ENCODE measurements at regions not wholly inside any gene's neighbourhood (a gene's known extent, or its start where the extent isn't known, plus 50 kb on each side); places are given as distances from the start of the nearest gene placed in this dataset.
A peak's percentile ranks its signal among the peaks of the same experiment; 100 is the strongest.

DNA sequence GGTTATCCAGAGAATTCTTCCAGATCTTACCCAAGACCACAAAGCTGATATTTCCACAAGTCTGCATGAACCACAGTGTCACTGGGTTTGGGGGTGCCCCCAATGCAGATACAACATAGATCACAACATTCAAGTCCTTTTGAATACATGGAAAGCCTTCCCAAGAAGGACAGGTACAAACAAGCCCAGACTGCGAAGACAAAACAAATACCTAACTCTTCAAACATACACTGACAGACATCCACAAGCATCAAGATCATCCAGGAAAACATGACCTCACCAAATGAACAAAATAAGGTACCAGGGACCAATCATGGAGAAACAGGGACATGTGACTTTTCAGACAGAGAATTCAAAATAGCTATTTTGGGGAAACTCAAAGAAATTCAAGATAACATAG, 93.1 kb downstream of the MDH1 start:
- no peaks in the 10 kb centered on the region for H3K36me3 ChIP-seq (ENCODE audit: low read depth, missing control alignments)
- H3K9me3 ChIP-seq = no peaks in the 10 kb centered on the region
- no peak overlapping the region for H3K4me3 ChIP-seq
- no peak overlapping the region for H3K27ac ChIP-seq
- no peak for TF ChIP-seq POLR2A (IDR thresholded peaks at IDR 0.05)
- H3K27me3 ChIP-seq = no peaks in the 10 kb centered on the region
- intact Hi-C loops (cut with DNase I; ENCODE audit: low total_unique reads) = no loop called here
- 89 to 96% methylated on average over 1 of the region's 1 CpG for WGBS, 2 donors
- DNase-seq = no peak
- H3K4me1 ChIP-seq = no peaks in the 10 kb centered on the region

DNA sequence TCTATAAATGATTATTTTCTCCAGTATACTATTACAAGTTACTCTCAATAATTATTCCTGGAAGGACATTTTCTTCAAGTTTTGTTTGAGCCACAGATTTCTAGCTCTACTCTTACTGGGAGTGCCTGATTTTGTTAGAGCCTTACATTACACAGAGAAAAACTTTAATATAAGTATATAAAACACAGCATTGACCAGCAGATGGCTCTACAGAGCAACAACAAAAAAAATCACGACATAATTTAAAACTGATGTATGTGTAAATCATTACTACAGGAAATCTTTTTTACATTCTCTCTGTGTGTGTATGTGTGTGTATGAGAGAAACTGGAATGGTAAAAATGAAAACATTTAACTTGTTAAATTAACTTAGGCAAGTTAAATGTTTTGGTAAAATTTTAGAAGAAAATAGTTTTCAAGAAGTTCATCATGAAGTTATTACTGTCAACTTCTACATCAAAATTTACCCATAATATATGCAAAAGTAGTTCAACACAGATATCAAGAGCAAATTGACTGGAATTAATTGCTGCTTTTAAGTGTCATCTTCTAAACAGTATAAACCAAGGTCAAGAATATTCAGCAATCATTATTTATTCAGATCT, 103.3 kb downstream of the MDH1 start:
- Histone ChIP-seq H3K36me3 (ENCODE audit: low read depth, missing control alignments) (no peaks in the 10 kb centered on the region), H3K9me3 (no peaks in the 10 kb centered on the region), H3K27ac (no peak overlapping the region), H3K4me3 (no peak overlapping the region), H3K4me1 (no peaks in the 10 kb centered on the region), H3K27me3 (no peaks in the 10 kb centered on the region)
- TF ChIP-seq POLR2A (IDR thresholded peaks at IDR 0.05) = no peak
- TF ChIP-seq, protein P1, sequence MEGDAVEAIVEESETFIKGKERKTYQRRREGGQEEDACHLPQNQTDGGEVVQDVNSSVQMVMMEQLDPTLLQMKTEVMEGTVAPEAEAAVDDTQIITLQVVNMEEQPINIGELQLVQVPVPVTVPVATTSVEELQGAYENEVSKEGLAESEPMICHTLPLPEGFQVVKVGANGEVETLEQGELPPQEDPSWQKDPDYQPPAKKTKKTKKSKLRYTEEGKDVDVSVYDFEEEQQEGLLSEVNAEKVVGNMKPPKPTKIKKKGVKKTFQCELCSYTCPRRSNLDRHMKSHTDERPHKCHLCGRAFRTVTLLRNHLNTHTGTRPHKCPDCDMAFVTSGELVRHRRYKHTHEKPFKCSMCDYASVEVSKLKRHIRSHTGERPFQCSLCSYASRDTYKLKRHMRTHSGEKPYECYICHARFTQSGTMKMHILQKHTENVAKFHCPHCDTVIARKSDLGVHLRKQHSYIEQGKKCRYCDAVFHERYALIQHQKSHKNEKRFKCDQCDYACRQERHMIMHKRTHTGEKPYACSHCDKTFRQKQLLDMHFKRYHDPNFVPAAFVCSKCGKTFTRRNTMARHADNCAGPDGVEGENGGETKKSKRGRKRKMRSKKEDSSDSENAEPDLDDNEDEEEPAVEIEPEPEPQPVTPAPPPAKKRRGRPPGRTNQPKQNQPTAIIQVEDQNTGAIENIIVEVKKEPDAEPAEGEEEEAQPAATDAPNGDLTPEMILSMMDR (IDR thresholded peaks at IDR 0.05) = peak in 2 of 3 experiments; percentile 24 to 51
- intact Hi-C loops (cut with DNase I; ENCODE audit: low total_unique reads) = no loop called here
- 5 to 11% methylated on average over 1 of the region's 1 CpG for WGBS, 2 donors
- no peak for DNase-seq

DNA sequence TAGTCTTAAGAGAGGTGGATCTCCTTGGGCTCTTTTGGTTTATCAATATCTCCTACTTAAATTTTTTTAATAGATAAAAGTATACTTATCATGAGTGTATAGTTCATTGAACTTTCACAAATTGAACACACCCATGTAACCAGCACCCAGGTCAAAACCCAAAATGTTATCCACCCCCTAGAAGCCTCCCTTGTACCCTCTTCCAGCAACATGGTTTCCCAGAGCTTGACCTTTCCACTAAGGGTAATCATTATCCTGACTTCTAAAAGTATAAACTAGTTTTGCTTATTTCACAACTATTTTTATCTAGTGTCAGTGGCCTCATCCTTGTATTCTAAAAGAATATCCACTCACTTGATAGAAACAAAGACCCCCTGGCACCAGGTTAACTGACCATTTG, 106.8 kb downstream of the MDH1 start:
- TF ChIP-seq, protein P1 (IDR thresholded peaks at IDR 0.05) = no peak
- no peak for TF ChIP-seq POLR2A (IDR thresholded peaks at IDR 0.05)
- no peak for DNase-seq
- intact Hi-C loops (cut with DNase I; ENCODE audit: low total_unique reads) = no loop called here
- H3K9me3 ChIP-seq = no peaks in the 10 kb centered on the region
- H3K27me3 ChIP-seq = no peaks in the 10 kb centered on the region
- H3K27ac ChIP-seq = no peak overlapping the region
- H3K4me1 ChIP-seq = no peaks in the 10 kb centered on the region
- H3K4me3 ChIP-seq = no peak overlapping the region
- no peaks in the 10 kb centered on the region for H3K36me3 ChIP-seq (ENCODE audit: low read depth, missing control alignments)

DNA sequence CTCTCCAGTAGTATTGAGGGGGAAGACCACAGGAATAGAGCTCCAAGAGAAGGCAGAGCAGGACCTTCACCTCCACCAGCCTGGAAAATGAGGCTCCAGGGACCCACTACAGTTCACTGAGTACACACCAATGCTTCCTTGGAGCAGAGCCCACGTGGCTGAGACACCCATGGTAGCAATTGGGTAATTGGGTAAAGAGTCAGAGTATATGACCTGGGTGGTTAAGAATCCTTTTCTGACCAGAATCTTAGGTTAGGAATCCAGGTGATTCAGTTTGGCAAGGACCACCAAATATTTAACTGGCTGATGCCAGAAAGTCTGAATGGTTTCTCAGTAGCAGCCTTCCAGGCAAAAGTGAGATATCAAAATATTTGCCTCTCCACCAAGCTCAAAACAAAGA, 107.7 kb downstream of the MDH1 start:
- Histone ChIP-seq H3K4me1 (no peaks in the 10 kb centered on the region), H3K27ac (no peak overlapping the region), H3K9me3 (no peaks in the 10 kb centered on the region), H3K27me3 (no peaks in the 10 kb centered on the region), H3K4me3 (no peak overlapping the region), H3K36me3 (ENCODE audit: low read depth, missing control alignments) (no peaks in the 10 kb centered on the region)
- WGBS, 2 donors = 68 to 100% methylated on average over 1 of the region's 1 CpG
- intact Hi-C loops (cut with DNase I; ENCODE audit: low total_unique reads) = no loop called here
- no peak for DNase-seq
- TF ChIP-seq, protein P1 (IDR thresholded peaks at IDR 0.05) = no peak

DNA sequence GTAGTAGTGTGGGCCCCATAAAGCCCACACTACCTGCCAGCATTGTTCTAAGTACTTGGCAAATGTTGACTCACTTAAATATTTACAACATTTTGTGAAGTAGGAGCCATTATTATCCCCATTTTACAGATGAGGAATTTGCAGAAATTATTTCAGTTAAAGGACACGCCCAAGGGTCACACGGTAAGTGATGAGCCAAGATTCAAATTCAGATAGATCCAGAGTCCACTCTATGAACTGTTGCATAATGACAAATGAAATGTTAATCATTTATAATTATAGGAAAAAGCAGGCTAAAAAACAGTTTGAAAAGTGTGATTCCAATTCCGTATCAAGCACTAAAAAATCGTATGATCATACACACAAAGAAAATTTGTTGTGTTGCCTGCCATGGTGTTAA, 108.4 kb downstream of the MDH1 start:
- Histone ChIP-seq H3K4me1 (no peaks in the 10 kb centered on the region), H3K27me3 (no peaks in the 10 kb centered on the region), H3K4me3 (no peak overlapping the region), H3K27ac (no peak overlapping the region), H3K36me3 (ENCODE audit: low read depth, missing control alignments) (no peaks in the 10 kb centered on the region), H3K9me3 (no peaks in the 10 kb centered on the region)
- WGBS, 2 donors = 92 to 95% methylated on average over 4 of the region's 4 CpGs
- TF ChIP-seq POLR2A (IDR thresholded peaks at IDR 0.05) = no peak
- TF ChIP-seq, protein P1 (IDR thresholded peaks at IDR 0.05) = no peak
- intact Hi-C loops (cut with DNase I; ENCODE audit: low total_unique reads) = no loop called here
- DNase-seq = no peak
